ENCODE measurements at regions not wholly inside any gene's neighbourhood (a gene's known extent, or its start where the extent isn't known, plus 50 kb on each side); places are given as distances from the start of the nearest gene placed in this dataset.
"Not testable (repeated sequence)": the region's sequence is repeated elsewhere in the genome, so short reads cannot be mapped to it uniquely, and the experiment has no call there.

DNA sequence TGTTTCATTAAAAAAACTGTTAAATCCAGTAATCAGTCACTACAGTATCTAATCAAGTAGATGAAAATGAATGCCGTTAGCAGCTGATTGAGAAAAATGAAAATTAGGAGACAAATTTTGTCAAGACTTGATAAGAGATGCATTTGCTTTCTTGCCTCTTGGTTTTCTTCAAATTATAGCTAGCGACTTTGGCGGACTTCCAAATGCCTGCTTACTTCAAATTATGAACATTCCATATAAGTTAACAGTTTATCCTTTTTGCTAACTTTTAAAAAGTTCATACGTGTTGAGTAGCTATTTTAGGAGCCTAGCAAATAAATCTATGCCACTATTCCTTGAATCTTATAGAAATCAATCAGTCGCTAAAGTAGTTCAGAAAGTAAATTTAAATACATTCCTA, 58.8 kb downstream of the PPP4R3C start:
- no peak for DNase-seq

DNA sequence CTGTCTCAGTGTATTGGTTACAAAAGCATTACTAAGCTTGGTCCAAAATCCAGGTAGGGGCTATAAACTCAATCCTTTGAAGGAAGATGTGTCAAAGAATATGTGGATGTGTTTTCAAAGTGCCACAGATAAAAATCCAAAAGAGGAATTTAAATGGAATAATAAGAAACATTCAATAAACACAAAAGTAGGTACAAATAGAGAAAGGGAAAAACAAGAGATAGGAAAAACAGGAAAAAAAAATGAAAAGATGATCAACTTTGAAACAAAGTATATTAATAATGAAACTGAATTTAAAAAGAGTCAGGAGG, 64.0 kb downstream of the PPP4R3C start:
- DNase-seq: no peak

DNA sequence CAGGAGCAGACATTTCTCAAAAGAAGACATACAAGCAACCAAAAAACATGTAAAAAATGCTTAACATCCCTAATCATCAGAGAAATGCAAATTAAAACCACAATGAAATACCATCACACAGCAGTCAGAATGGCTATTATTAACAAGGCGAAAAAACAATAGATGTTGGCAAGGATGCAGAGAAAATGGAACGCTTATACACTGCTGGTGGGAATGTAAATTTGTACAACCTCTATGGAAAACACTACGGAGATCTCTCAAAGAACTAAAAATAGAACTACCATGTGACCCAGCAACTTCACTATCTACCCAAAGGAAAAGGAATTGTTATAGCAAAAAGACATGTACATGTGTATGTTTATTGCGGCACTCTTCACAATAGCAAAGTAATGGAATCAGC, 71.5 kb downstream of the PPP4R3C start:
- DNase-seq: no peak

DNA sequence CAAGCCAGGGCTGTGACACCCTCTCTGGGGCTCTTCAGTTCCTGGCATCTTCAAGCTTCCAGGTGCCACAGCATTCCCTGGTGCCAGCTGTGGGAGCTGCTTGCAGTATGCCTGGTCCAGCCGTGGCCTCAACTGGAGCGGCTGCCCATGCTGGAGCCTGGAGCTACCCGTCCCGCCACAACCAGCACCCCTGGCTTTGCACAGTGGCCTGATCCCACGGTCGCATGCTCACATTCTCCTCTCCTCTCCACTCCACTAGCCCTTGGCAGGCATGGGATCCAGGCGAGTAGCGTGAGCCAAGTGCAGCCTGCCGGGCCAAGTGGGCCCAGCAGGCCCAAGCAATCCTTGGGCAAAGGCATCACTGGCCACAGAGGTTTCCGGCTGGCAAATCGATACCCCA, 81.7 kb downstream of the PPP4R3C start:
- no peak for DNase-seq

DNA sequence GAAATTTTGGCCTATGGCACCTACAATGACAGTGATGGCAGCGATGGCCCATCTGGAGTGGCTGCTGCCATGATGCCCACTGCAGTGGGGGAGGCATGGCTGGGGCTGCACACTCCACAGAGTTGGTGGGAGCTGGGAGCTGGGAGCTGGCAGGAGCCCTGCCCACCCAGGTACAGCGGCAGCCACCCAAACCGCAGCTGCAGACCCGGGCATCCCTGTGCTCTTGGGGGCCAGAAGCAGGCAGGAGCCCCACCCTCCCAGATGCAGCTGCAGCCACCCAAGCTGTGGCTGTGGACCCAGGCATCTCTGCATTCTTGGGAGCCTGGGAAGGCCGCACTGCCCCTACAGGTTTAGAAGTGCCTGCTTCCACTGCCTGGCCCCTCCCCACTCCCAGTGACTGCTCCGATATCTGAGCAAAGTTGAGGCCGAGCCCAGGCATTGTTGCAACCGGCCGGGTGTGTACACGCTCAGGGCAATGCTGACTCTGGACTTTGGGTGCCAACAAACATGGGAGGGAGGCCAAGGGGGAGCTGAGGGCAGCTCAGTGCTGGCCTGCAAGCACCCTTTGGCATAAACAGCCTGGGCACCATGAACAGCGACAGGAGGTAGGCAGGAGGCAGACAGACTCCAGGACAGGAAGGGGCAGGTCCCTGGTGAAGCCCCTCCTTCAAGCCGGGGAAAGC, 82.8 kb downstream of the PPP4R3C start:
- DNase-seq: no peak

DNA sequence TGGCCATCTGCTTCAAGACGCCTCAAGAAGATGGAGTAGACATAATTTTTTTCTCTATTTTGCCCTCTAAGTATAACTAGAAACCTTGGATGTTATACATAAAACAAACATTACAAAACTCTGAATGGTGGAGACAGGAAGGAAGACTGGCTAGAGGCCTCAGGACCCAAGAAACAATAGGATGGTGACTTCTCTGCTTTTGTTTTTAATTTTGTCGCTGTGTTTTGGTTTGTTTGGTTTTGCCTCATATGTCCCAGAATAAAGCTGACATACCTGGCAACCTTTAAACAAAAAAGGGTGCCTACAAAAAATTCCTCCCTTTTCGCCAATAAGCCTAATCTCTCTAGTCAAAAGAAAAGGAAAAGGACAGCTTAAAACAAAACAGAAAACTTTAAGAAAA, 109.1 kb downstream of the PPP4R3C start:
- DNase-seq: no peak

DNA sequence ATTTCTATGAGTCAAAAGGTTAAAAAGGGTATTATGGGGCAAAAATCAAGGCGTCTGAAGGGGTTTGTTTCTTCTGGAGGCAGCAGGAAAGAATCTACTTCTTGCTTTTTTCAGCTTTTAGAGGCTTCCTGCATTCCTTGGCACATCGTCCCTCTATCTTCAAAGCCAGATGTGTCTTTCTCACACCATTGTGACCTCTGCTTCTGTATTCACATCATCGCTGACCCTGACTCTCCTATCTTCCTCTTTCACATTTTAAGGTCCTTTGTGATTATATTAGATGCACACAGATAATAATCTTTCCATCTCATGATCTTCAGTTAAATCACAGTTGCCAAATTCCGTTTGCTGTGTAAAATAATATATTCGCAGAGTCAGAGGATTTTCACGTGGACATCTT, 112.7 kb downstream of the PPP4R3C start:
- no peak for DNase-seq

DNA sequence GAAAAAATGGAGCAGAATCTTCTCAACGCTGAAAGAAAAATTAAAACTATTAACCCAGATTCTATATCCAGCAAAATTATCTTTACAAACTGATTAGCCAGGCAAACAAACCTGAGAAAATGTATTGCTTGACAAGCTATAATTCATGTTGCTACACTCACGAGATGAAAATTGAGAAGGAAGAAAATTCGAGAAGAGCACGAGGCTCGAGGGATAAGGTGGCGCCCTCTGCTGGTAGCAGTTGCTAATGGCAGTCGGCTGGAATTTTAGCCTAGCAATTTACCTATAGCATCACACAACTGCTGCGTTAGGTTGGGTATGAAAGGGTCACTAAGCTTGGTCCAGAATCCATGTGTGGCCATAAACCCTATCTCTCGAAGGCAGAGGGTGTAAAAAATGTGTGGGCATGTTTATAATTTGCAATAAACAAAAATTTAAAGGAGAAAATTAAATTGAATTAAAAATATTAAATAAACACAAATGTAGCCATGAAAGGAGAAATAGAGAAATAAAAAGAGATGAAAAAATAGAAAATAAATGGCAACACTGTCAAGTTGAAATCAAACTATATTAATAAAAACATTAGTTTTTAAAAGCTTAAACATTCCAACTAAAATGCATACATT, 126.6 kb downstream of the PPP4R3C start:
- DNase-seq: peak in 3 of 6 experiments; percentile 1 to 5 (median 2)

DNA sequence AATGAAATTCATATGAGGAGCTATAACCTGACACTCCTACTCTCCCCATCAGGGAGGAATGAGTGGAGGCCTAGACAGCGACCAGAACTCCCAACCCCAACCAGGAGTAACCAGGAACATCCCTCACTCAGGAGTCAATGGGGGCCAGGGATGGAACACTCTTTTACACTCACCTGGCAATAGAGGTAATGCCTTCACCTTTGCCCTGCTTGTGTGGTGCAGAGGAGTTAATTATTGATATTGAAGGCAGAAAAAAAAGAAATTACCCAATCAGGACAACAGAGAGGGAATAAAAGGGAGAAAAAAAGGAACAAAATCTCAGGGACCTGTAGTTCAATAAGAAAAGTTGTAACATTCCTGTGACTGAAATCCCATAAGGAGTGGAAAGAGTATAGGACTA, 141.5 kb downstream of the PPP4R3C start:
- no peak for DNase-seq

DNA sequence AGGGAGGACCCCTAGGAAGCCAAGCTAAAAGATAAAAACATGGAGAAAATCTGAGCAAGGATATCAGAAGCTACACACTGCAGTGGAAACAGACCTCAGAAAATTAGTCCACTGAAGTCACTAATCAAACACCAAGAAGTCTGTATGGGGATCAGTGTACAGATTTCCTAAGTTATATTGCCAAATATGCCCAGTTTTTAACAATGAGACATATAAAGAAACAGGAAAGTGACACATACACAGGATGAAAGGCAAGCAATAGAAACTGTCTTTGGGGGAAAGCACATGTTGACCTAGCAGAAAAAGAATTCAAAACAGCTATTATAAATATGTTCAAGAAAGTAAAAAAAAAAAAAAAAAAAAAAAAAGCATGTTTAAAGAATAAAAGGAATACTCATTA, 153.7 kb downstream of the PPP4R3C start:
- DNase-seq: no peak

DNA sequence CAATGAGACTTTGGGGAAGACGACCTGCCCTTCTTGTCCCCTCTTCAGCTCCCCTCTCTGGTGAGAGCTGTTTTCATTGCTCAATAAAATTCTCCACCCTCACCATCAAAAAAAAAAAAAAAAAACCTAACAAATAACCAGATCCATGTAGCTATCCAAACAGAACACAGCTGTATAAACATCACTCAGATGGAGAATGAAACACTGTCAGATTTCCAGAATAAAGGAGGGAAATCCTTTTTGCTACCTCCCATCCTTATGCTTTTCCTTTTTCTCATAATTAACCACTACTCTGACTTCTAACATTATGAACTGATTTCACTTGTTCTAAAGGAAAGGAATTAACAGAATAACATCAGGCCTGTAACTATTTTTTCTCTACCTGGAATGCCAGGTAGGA, 155.6 kb downstream of the PPP4R3C start:
- DNase-seq: no peak

DNA sequence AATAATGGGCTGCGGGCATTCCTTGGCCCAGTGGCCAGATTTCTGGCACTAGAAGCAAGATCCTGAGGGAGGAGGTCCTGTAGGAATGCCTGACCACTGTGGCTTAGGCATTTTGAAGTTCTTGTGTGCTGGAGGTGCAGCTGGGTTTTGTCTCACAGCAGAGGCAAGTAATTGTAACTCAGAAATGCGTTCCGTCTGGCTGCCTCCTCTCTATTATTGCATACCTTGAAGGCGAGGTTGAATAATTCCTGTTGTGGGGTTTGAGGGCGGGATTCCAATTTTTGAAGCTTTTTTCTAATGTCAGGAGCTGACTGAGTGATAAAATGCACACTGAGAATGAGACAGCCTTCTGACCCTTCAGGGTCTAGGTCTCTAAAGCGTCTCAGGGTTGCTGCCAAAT, 170.6 kb downstream of the PPP4R3C start:
- DNase-seq: not testable (repeated sequence)

DNA sequence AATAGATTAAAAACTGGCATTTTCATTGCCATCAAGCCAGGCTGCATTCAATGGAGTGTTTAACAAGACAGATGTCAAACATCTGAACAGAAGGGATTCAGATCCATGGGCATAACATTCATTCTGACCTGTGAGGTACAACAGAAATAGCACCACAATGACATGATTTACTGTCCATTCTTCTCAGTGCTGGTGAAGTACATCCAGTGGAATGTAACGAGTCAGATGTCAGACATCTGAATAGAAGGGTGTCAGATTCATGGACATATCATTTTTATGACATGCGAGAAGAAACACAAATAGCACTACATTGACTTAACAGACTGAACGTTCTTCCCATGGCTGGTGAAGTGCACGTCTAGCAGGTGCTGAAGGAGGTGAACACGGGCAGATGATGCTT, 186.4 kb downstream of the PPP4R3C start:
- no peak for DNase-seq

DNA sequence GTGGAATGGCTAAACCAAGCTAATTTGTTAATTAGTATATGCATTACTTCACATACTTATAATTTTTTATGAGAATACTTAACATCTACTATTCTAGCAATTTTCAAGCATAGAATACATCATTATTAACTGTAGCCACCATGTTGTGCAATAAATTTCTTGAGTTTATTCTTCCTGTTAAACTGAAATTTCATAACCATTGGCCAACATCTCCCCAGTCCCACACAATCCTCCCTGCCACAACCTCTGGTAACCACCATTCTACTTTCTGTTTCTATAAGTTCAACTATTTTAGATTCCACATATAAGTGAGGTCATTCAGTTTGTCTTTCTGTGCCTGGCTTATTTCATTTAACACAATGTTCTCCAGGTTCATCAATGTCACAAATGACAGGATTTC, 208.5 kb downstream of the PPP4R3C start:
- DNase-seq: no peak

DNA sequence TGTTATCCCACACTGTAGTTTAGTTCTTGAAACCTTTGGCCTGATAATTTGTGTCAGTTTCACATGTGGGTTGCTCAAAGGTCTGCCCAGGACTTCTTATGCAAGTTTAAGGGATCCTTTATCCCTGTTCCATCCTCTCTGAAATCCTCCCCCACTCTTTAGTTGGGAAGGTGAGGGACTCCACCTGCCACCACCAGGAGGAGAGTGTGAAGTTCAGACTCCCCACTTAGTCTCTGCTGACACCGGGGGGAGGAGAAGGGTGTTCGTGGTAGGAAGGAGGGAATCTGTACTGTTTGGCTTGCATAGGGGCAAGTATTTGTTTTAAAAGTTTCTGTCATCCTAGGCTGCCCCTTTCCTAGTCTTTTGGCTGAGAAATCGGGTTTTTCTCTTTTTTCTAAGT, 211.8 kb downstream of the PPP4R3C start:
- DNase-seq: no peak

DNA sequence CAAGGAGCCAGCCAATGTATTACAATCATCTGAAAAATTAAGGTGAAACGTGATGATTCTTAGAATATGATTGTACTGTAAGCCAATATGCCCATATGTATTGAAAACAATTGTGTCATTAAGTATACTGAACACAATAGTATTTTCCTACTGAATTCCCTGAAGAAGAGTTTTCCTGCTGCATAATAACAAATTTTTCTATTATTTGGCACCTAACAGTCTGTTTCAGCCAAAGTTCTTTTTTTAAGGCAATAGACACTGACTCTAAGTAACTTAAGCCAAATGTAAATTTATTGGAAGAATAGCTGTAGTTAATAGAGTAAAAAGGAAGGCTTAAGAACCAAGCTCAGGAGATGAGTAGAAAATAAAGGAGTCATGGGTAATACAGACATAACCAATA, 220.6 kb downstream of the PPP4R3C start:
- DNase-seq: no peak

DNA sequence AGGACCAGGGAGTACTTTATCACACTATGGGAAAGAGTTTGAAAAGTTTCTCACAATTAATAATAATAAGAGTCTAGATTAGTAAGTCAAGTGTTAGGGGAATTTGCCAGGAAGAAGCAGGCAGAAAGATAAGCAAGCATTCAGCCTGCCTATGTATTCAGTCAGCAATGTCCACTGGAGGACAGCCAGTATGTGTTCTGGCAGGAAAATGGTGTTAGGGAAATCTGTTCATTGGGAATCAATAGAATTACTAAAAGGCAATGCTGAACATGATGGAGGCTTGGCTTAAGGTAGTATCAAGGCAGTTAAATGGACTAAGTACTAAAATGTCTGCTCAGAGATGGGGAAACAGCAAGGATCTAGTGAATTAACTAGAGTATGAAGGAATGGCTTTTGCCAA, 221.2 kb downstream of the PPP4R3C start:
- no peak for DNase-seq

DNA sequence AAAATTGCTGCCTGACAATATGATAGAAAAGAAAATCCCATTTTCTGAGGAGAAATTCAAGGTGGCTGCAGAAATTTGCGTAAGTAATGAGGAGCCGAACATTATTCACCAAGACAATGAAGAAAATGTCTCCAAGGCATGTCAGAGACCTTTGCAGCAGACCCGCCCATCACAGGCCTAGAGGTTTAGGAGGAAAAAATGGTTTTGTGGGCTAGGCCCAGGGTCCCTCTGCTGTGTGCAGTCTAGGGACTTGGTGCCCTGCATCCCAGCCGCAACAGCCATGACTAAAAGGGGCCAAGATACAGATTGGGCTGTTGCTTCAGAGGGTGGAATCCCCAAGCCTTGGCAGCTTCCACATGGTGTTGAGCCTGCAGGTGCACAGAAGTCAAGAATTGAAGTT, 223.1 kb downstream of the PPP4R3C start:
- not testable (repeated sequence) for DNase-seq

DNA sequence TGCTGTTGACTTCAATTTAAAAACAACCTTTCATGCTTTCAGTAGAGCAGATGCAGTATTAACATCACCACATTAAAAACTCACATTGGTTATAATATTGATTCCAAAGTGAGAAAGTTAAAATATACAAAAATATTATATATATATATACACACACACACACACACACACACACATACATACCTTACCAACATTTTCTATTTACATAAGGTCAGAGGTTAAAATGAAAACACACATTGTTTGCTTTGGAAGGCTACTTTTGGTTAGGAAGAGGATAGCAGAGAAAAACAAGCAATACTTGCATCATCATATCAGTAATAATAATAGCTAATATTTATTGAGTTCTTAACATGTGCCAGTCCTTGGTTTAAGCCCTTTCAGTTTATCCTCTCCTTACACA, 226.5 kb downstream of the PPP4R3C start:
- DNase-seq: no peak

DNA sequence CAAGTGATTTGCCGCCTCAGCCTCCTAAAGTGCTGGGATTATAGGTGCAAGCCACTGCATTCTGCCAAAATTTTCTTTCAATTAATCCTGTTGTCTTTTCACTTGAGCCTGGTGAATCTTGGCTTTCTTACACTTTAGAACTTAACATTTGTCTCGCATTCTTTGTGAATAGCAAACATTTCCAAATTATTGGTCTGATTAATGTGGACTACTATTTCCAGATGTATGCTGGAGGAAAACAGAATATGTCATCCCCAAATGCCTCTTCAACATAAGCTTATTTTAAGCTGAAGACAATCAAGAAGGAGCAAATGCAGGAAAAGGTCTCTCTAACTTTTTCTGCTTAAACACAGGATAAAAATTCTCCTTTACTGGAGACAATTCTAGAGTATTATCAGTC, 233.4 kb downstream of the PPP4R3C start:
- no peak for DNase-seq

DNA sequence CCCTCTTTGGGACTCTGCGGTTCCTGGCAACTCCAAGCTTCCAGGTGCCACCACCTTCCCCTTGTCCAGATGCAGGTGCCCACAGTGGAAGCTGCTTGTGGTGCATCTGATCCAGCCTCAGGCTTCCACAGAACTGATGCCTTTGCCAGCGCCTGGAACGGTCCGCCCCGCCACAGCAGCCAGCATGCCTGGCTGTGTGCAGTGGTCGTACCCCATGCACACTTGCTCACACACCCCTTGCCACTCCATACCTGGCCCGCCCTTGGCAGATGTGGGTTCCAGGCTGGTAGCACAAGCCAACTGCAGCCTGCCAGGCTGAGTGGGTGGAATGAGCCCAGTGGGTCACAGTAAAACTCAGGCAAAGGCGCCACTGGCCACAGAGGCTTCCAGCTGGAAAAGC, 240.5 kb downstream of the PPP4R3C start:
- DNase-seq: no peak

DNA sequence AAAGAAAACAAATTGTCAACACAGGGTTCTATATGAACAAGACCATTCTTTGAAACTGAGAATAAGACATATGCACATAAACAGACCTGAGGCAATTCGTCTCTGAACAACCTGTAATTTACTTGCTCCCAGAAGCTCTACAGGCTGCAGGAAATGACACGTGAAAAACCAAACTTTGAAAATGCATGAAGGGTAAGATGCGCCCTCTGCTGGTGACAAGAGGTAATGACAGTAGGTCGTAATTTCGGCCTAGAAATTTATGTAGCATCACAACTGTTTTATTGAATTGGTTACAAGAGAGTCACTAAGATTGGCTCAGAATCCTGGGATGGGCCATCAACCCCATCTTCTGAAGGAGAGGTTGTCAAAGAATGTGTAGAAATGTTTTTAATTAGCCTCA, 276.5 kb downstream of the PPP4R3C start:
- peak in 2 of 6 experiments; percentile 42 to 49 for DNase-seq

DNA sequence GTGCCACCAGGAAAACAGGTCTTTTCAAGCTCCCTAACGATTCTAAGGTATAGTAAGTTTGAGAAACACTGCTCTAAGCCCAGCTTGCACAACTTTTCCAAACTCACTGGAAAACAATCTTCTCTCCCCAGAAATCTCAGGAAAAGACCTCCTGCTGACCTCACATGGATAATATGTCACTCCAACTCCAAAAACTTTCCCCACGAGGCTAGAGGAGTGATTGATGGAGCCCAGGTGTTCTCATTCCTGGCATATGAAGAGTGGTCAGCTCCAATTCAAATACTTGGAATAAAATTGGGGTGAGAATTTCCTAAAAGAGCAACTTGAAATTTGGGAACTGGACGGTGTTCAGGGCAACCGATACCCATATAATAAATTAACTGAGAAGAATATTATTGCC, 299.9 kb downstream of the PPP4R3C start:
- DNase-seq: no peak

DNA sequence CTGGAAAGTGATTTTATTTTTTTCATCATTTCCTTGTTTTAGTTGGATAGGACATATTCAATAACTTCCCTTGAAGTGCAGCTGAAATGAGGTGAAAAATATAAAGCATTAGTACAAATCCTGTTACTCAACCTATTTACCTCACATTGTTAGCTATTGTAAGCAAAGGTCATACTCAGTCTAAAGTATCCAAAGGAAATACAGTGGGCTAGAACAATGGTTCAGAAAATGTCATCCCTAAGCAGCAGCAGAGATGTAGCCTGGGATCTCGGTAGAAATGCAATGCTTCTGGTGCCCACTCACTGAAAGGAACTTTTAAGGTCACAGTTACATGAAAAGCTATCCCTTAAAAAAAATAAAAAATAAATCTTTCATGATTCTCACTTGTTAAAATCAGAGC, 300.6 kb downstream of the PPP4R3C start:
- DNase-seq: no peak

DNA sequence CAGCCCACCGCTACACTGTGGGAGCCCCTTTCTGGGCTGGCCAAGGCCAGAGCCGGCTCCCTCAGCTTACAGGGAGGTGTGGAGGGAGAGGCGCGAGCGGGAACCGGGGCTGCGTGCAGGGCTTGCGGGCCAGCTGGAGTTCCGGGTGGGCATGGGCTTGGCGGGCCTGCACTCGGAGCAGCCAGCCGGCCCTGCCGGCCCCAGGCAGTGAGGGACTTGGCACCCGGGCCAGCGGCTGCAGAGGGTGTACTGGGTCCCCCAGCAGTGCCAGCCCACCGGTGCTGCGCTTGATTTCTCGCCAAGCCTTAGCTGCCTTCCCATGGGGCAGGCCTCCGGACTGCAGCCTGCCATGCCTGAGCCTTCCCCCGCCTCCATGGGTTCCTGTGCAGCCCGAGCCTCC, 306.2 kb downstream of the PPP4R3C start:
- DNase-seq: not testable (repeated sequence)

All from stimulated activated naive CD4-positive, alpha-beta T cell (primary cell).